ENCODE measurements at regions not wholly inside any gene's neighbourhood (a gene's known extent, or its start where the extent isn't known, plus 50 kb on each side); places are given as distances from the start of the nearest gene placed in this dataset.

DNA sequence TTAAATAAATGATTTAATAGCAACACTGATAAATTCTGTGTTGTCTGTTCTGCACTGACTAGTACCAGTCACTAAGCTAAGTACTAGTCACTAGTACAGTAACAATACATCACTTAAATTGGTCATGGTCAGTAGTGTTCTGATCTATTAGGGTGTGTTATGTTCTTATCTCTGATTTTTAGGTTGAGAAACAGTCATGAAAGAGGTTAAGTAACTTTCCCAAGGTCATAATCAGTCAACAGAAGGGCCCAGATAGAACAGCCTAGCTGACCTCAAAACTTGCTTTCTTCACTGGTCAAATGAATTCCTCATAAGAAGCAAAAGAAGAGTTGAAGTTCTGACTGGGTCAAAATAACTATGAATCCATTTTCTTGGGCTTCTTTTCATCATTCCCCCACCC, 1492.7 kb downstream of the MAT2B start:
- Histone ChIP-seq H3K4me3 (ENCODE audit: low read depth in 1 of 5, low read length in 5 of 5) (no peak overlapping the region), H3K27ac (ENCODE audit: low read depth, low read length) (no peak overlapping the region), H3K9ac (ENCODE audit: low read length in 5 of 5) (no peak overlapping the region), H3K36me3 (ENCODE audit: control insufficient read depth in 5 of 5, insufficient read depth in 5 of 5, low read length in 5 of 5) (no peaks in the 10 kb centered on the region), H3K9me3 (ENCODE audit: control insufficient read depth in 5 of 5, low read length in 5 of 5) (no peaks in the 10 kb centered on the region), H3K4me1 (ENCODE audit: control insufficient read depth in 5 of 5, insufficient read depth in 5 of 5, low read length in 5 of 5) (no peaks in the 10 kb centered on the region), H3K27me3 (ENCODE audit: control insufficient read depth in 5 of 5, insufficient read depth in 4 of 5, low read length in 5 of 5) (no peaks in the 10 kb centered on the region)

GRCh38 chr5:164998590-164998989, 1493.2 kb downstream of the MAT2B start:
- Histone ChIP-seq H3K9me3 (ENCODE audit: control insufficient read depth in 5 of 5, low read length in 5 of 5) (no peaks in the 10 kb centered on the region), H3K27me3 (ENCODE audit: control insufficient read depth in 5 of 5, insufficient read depth in 4 of 5, low read length in 5 of 5) (no peaks in the 10 kb centered on the region), H3K9ac (ENCODE audit: low read length in 5 of 5) (no peak overlapping the region), H3K27ac (ENCODE audit: low read depth, low read length) (no peak overlapping the region), H3K36me3 (ENCODE audit: control insufficient read depth in 5 of 5, insufficient read depth in 5 of 5, low read length in 5 of 5) (no peaks in the 10 kb centered on the region), H3K4me3 (ENCODE audit: low read depth in 1 of 5, low read length in 5 of 5) (no peak overlapping the region), H3K4me1 (ENCODE audit: control insufficient read depth in 5 of 5, insufficient read depth in 5 of 5, low read length in 5 of 5) (no peaks in the 10 kb centered on the region)

GRCh38 chr5:165000479-165001190, 1495.2 kb downstream of the MAT2B start:
- Histone ChIP-seq H3K4me1 (ENCODE audit: control insufficient read depth in 5 of 5, insufficient read depth in 5 of 5, low read length in 5 of 5) (no peaks in the 10 kb centered on the region), H3K27ac (ENCODE audit: low read depth, low read length) (no peak overlapping the region), H3K36me3 (ENCODE audit: control insufficient read depth in 5 of 5, insufficient read depth in 5 of 5, low read length in 5 of 5) (no peaks in the 10 kb centered on the region)

GRCh38 chr5:165003283-165003682, 1497.9 kb downstream of the MAT2B start:
- Histone ChIP-seq H3K27me3 (ENCODE audit: control insufficient read depth in 5 of 5, insufficient read depth in 4 of 5, low read length in 5 of 5) (no peaks in the 10 kb centered on the region), H3K27ac (ENCODE audit: low read depth, low read length) (no peak overlapping the region), H3K9ac (ENCODE audit: low read length in 5 of 5) (no peak overlapping the region), H3K9me3 (ENCODE audit: control insufficient read depth in 5 of 5, low read length in 5 of 5) (no peaks in the 10 kb centered on the region), H3K4me3 (ENCODE audit: low read depth in 1 of 5, low read length in 5 of 5) (no peak overlapping the region), H3K4me1 (ENCODE audit: control insufficient read depth in 5 of 5, insufficient read depth in 5 of 5, low read length in 5 of 5) (no peaks in the 10 kb centered on the region), H3K36me3 (ENCODE audit: control insufficient read depth in 5 of 5, insufficient read depth in 5 of 5, low read length in 5 of 5) (no peaks in the 10 kb centered on the region)

More at GRCh38 chr5:165000479-165001190, 1495.2 kb downstream of the MAT2B start:
- H3K9ac ChIP-seq (ENCODE audit: low read length in 5 of 5): no peak overlapping the region
- no peak overlapping the region for H3K4me3 ChIP-seq (ENCODE audit: low read depth in 1 of 5, low read length in 5 of 5)
- H3K27me3 ChIP-seq (ENCODE audit: control insufficient read depth in 5 of 5, insufficient read depth in 4 of 5, low read length in 5 of 5): no peaks in the 10 kb centered on the region
- H3K9me3 ChIP-seq (ENCODE audit: control insufficient read depth in 5 of 5, low read length in 5 of 5): no peaks in the 10 kb centered on the region

- Histone ChIP-seq H3K9ac (ENCODE audit: low read length in 5 of 5) (no peak overlapping the region), H3K9me3 (ENCODE audit: control insufficient read depth in 5 of 5, low read length in 5 of 5) (no peaks in the 10 kb centered on the region), H3K36me3 (ENCODE audit: control insufficient read depth in 5 of 5, insufficient read depth in 5 of 5, low read length in 5 of 5) (no peaks in the 10 kb centered on the region), H3K27ac (ENCODE audit: low read depth, low read length) (no peak overlapping the region), H3K4me1 (ENCODE audit: control insufficient read depth in 5 of 5, insufficient read depth in 5 of 5, low read length in 5 of 5) (no peaks in the 10 kb centered on the region), H3K4me3 (ENCODE audit: low read depth in 1 of 5, low read length in 5 of 5) (no peak overlapping the region), H3K27me3 (ENCODE audit: control insufficient read depth in 5 of 5, insufficient read depth in 4 of 5, low read length in 5 of 5) (no peaks in the 10 kb centered on the region)
Observed at GRCh38 chr5:165004175-165004574, 1498.8 kb downstream of the MAT2B start.

DNA sequence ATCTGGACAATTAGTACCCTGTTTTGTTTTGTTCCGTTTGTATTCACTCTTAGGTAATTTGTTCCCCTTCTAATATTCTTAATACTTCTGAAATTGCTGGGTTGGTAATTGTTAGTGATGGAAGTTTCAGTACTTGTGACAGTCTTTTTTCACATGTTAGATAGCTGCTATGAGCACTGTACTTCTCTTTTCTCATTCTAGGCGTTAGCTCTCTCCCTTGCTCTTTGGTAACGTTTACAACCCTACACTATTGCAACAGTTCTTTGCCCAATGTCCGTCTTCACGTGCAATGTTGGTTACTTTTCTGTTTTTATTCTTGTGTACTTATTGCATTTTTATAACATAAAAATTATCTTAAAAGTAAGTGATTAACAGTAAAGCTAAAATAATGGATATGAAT, 1509.0 kb downstream of the MAT2B start:
- Histone ChIP-seq H3K4me3 (ENCODE audit: low read depth in 1 of 5, low read length in 5 of 5) (no peak overlapping the region), H3K9ac (ENCODE audit: low read length in 5 of 5) (no peak overlapping the region), H3K9me3 (ENCODE audit: control insufficient read depth in 5 of 5, low read length in 5 of 5) (no peaks in the 10 kb centered on the region), H3K27me3 (ENCODE audit: control insufficient read depth in 5 of 5, insufficient read depth in 4 of 5, low read length in 5 of 5) (no peaks in the 10 kb centered on the region), H3K27ac (ENCODE audit: low read depth, low read length) (no peak overlapping the region), H3K4me1 (ENCODE audit: control insufficient read depth in 5 of 5, insufficient read depth in 5 of 5, low read length in 5 of 5) (no peaks in the 10 kb centered on the region), H3K36me3 (ENCODE audit: control insufficient read depth in 5 of 5, insufficient read depth in 5 of 5, low read length in 5 of 5) (no peaks in the 10 kb centered on the region)

DNA sequence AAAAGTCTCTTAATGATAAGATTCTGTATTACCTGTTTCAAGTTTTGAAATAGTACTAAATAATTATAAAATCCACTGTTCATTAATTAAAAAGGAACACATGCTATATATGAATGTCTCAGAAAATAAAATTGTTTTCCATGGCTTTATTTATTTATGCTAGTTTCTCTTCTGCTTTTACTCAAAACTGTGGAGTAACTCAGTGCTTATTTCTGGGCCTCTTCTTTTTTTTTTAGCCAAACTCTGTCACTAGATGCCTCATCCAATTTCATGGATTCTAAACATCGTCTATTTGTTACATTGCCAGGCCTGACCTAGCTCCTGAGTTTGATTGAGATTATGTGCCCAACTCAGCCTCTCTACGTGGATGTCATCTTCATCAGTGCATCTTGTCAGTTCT, 1509.7 kb downstream of the MAT2B start:
- no peaks in the 10 kb centered on the region for H3K9me3 ChIP-seq (ENCODE audit: control insufficient read depth in 5 of 5, low read length in 5 of 5)
- H3K4me3 ChIP-seq (ENCODE audit: low read depth in 1 of 5, low read length in 5 of 5): no peak overlapping the region
- H3K27me3 ChIP-seq (ENCODE audit: control insufficient read depth in 5 of 5, insufficient read depth in 4 of 5, low read length in 5 of 5): no peaks in the 10 kb centered on the region
- H3K36me3 ChIP-seq (ENCODE audit: control insufficient read depth in 5 of 5, insufficient read depth in 5 of 5, low read length in 5 of 5): no peaks in the 10 kb centered on the region
- H3K27ac ChIP-seq (ENCODE audit: low read depth, low read length): no peak overlapping the region
- no peaks in the 10 kb centered on the region for H3K4me1 ChIP-seq (ENCODE audit: control insufficient read depth in 5 of 5, insufficient read depth in 5 of 5, low read length in 5 of 5)
- H3K9ac ChIP-seq (ENCODE audit: low read length in 5 of 5): no peak overlapping the region

GRCh38 chr5:165015547-165015946, 1510.1 kb downstream of the MAT2B start:
- no peaks in the 10 kb centered on the region for H3K36me3 ChIP-seq (ENCODE audit: control insufficient read depth in 5 of 5, insufficient read depth in 5 of 5, low read length in 5 of 5)
- no peak overlapping the region for H3K4me3 ChIP-seq (ENCODE audit: low read depth in 1 of 5, low read length in 5 of 5)
- H3K27me3 ChIP-seq (ENCODE audit: control insufficient read depth in 5 of 5, insufficient read depth in 4 of 5, low read length in 5 of 5): no peaks in the 10 kb centered on the region
- no peak overlapping the region for H3K9ac ChIP-seq (ENCODE audit: low read length in 5 of 5)
- H3K4me1 ChIP-seq (ENCODE audit: control insufficient read depth in 5 of 5, insufficient read depth in 5 of 5, low read length in 5 of 5): no peaks in the 10 kb centered on the region
- no peaks in the 10 kb centered on the region for H3K9me3 ChIP-seq (ENCODE audit: control insufficient read depth in 5 of 5, low read length in 5 of 5)
- no peak overlapping the region for H3K27ac ChIP-seq (ENCODE audit: low read depth, low read length)

DNA sequence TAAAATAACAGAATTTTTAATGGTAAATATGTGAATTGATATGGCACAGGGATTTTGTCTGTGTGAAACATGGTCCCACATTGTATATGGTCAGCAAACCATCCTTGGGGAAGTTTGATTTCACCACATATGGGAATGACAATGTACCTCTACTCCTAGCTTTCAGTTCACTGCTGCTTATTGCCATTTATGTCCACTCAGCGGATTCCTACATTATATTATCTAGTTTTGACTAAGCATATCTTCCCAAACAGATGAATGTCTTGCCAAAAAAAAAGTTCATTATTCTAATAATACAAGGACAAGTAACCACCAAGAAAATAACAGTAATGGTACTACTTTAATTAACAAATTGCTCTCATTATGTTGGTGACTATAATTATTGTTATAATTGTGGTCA, 1521.6 kb downstream of the MAT2B start:
- Histone ChIP-seq H3K4me1 (ENCODE audit: control insufficient read depth in 5 of 5, insufficient read depth in 5 of 5, low read length in 5 of 5) (no peaks in the 10 kb centered on the region), H3K9me3 (ENCODE audit: control insufficient read depth in 5 of 5, low read length in 5 of 5) (peaks cover 0 to 2% (median 0%) of the 10 kb centered on the region in 5 donors), H3K36me3 (ENCODE audit: control insufficient read depth in 5 of 5, insufficient read depth in 5 of 5, low read length in 5 of 5) (no peaks in the 10 kb centered on the region), H3K27me3 (ENCODE audit: control insufficient read depth in 5 of 5, insufficient read depth in 4 of 5, low read length in 5 of 5) (no peaks in the 10 kb centered on the region), H3K27ac (ENCODE audit: low read depth, low read length) (no peak overlapping the region), H3K9ac (ENCODE audit: low read length in 5 of 5) (no peak overlapping the region), H3K4me3 (ENCODE audit: low read depth in 1 of 5, low read length in 5 of 5) (no peak overlapping the region)

DNA sequence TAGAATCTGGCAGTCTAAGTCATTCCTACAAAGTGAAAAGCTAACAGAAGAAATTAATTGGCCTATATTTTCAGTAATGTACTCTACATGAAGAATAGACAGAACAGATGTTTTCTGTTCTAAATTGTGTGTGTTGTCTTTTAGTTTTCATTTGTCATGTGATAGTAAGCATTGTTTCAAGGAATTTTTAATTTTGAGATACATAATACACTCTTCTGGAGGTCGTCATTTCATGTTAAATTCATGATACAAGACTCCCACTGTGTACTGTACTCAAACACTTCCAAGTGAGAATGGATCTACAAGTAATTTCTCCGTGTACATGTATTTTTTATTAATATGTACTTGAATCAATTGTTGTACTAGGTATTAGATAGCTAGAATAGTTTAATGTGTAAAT, 1522.9 kb downstream of the MAT2B start:
- H3K4me3 ChIP-seq (ENCODE audit: low read depth in 1 of 5, low read length in 5 of 5): no peak overlapping the region
- peaks cover 0 to 2% (median 0%) of the 10 kb centered on the region in 5 donors for H3K9me3 ChIP-seq (ENCODE audit: control insufficient read depth in 5 of 5, low read length in 5 of 5)
- H3K4me1 ChIP-seq (ENCODE audit: control insufficient read depth in 5 of 5, insufficient read depth in 5 of 5, low read length in 5 of 5): no peaks in the 10 kb centered on the region
- H3K27ac ChIP-seq (ENCODE audit: low read depth, low read length): no peak overlapping the region
- no peaks in the 10 kb centered on the region for H3K36me3 ChIP-seq (ENCODE audit: control insufficient read depth in 5 of 5, insufficient read depth in 5 of 5, low read length in 5 of 5)
- H3K27me3 ChIP-seq (ENCODE audit: control insufficient read depth in 5 of 5, insufficient read depth in 4 of 5, low read length in 5 of 5): no peaks in the 10 kb centered on the region
- H3K9ac ChIP-seq (ENCODE audit: low read length in 5 of 5): no peak overlapping the region

Measured in subcutaneous abdominal adipose tissue (tissue), 5 donors.